GM19468 (cell line): ENCODE measurements at regions not wholly inside any gene's neighbourhood (a gene's known extent, or its start where the extent isn't known, plus 50 kb on each side); places are given as distances from the start of the nearest gene placed in this dataset.

Experiments used
- ATAC-seq: cut with Tn5 transposase; IDR thresholded peaks from one replicate; pipeline ENCODE4 v1.9.1; 2021; ENCODE audit warnings: mild to moderate bottlenecking, moderate library complexity, moderate number of reproducible peaks; ENCODE audit not compliant: unreplicated experiment; ENCODE audit errors: extremely low read depth

GRCh38 chr12:17818931-17819330 is 271.1 kb downstream of the RERGL start:
- no peak for ATAC-seq

DNA sequence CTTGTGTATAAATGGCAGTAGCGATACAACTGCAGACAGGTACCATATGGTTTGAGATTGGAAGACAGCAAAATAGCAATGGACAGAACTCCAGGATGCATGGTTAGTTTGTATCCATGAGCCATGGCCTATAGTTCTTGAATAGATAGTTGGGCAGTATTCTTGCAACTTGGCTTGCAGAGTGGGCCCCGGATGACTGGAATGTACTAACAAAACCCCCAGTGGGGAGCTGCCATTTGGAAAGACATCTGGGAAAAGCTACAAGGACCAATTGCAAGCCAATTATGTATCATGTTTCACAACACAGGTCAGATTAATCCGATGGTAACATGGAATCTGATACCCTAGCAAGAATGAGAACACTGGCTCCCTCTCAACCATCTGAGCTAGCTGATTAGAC is 279.6 kb downstream of the RERGL start:
- ATAC-seq, result no peak

- no peak for ATAC-seq
Measured at GRCh38 chr12:17809206-17809605, 280.8 kb downstream of the RERGL start.

- no peak for ATAC-seq
Measured at GRCh38 chr12:17802657-17803641, 287.0 kb downstream of the RERGL start.

- no peak for ATAC-seq
Measured at GRCh38 chr12:17793854-17794253, 296.1 kb downstream of the RERGL start.

- no peak for ATAC-seq
Measured at GRCh38 chr12:17778242-17778641, 311.8 kb downstream of the RERGL start.

DNA sequence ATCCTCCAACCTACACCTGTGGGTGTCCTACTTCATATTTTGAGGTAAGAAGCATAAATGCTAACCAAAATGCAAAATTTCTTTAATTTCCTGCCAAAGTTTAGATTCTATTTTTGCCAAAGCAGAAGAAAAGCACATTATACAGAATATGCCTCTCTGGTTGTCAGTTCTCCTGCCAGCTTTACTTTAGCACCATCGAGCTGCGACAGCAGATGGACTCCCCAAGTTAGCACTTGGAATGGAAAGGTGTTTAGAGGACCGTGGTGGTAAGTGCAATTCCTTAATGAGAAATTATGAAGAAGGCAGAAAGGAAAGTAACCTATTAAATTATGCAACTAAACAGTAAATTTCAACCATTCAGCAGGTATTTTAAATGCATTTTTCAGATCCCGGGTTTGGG is 326.6 kb downstream of the RERGL start:
- ATAC-seq, result no peak

GRCh38 chr12:17759982-17760381 is 330.0 kb downstream of the RERGL start:
- ATAC-seq, result no peak
